ENCODE measurements at regions not wholly inside any gene's neighbourhood (a gene's known extent, or its start where the extent isn't known, plus 50 kb on each side); places are given as distances from the start of the nearest gene placed in this dataset.

- Mint-ChIP-seq H3K4me1 (peaks cover 19% of the 10 kb centered on the region), H3K4me3 (no peak overlapping the region), H3K9me3 (no peaks in the 10 kb centered on the region), H3K27ac (no peak overlapping the region), H3K36me3 (no peaks in the 10 kb centered on the region), H3K27me3 (ENCODE audit: low read depth) (no peaks in the 10 kb centered on the region)
- no peak for DNase-seq (ENCODE audit: low spot score)
- TF ChIP-seq, protein P1, sequence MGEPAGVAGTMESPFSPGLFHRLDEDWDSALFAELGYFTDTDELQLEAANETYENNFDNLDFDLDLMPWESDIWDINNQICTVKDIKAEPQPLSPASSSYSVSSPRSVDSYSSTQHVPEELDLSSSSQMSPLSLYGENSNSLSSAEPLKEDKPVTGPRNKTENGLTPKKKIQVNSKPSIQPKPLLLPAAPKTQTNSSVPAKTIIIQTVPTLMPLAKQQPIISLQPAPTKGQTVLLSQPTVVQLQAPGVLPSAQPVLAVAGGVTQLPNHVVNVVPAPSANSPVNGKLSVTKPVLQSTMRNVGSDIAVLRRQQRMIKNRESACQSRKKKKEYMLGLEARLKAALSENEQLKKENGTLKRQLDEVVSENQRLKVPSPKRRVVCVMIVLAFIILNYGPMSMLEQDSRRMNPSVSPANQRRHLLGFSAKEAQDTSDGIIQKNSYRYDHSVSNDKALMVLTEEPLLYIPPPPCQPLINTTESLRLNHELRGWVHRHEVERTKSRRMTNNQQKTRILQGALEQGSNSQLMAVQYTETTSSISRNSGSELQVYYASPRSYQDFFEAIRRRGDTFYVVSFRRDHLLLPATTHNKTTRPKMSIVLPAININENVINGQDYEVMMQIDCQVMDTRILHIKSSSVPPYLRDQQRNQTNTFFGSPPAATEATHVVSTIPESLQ (CRISPR knock-in tag; IDR thresholded peaks at IDR 0.05) = no peak
- no peak for TF ChIP-seq ZNF138 (CRISPR knock-in tag; conservative IDR thresholded peaks at IDR 0.05)
- no peak for TF ChIP-seq SP1 (CRISPR knock-in tag; conservative IDR thresholded peaks at IDR 0.05)
- TF ChIP-seq, protein P2, sequence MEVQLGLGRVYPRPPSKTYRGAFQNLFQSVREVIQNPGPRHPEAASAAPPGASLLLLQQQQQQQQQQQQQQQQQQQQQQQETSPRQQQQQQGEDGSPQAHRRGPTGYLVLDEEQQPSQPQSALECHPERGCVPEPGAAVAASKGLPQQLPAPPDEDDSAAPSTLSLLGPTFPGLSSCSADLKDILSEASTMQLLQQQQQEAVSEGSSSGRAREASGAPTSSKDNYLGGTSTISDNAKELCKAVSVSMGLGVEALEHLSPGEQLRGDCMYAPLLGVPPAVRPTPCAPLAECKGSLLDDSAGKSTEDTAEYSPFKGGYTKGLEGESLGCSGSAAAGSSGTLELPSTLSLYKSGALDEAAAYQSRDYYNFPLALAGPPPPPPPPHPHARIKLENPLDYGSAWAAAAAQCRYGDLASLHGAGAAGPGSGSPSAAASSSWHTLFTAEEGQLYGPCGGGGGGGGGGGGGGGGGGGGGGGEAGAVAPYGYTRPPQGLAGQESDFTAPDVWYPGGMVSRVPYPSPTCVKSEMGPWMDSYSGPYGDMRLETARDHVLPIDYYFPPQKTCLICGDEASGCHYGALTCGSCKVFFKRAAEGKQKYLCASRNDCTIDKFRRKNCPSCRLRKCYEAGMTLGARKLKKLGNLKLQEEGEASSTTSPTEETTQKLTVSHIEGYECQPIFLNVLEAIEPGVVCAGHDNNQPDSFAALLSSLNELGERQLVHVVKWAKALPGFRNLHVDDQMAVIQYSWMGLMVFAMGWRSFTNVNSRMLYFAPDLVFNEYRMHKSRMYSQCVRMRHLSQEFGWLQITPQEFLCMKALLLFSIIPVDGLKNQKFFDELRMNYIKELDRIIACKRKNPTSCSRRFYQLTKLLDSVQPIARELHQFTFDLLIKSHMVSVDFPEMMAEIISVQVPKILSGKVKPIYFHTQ (CRISPR knock-in tag; IDR thresholded peaks at IDR 0.05) = no peak
- TF ChIP-seq PRDM15 (CRISPR knock-in tag; IDR thresholded peaks at IDR 0.05) = no peak
- no peak for TF ChIP-seq NR3C1 (CRISPR knock-in tag; conservative IDR thresholded peaks at IDR 0.05; ENCODE audit: low read depth)
- no peak for TF ChIP-seq CREB1 (CRISPR knock-in tag; IDR thresholded peaks at IDR 0.05)
- TF ChIP-seq FOXJ3 (CRISPR knock-in tag; IDR thresholded peaks at IDR 0.05; ENCODE audit: borderline replicate concordance) = no peak
- TF ChIP-seq ZBTB43 (CRISPR knock-in tag; IDR thresholded peaks at IDR 0.05) = no peak
- TF ChIP-seq, protein P3, sequence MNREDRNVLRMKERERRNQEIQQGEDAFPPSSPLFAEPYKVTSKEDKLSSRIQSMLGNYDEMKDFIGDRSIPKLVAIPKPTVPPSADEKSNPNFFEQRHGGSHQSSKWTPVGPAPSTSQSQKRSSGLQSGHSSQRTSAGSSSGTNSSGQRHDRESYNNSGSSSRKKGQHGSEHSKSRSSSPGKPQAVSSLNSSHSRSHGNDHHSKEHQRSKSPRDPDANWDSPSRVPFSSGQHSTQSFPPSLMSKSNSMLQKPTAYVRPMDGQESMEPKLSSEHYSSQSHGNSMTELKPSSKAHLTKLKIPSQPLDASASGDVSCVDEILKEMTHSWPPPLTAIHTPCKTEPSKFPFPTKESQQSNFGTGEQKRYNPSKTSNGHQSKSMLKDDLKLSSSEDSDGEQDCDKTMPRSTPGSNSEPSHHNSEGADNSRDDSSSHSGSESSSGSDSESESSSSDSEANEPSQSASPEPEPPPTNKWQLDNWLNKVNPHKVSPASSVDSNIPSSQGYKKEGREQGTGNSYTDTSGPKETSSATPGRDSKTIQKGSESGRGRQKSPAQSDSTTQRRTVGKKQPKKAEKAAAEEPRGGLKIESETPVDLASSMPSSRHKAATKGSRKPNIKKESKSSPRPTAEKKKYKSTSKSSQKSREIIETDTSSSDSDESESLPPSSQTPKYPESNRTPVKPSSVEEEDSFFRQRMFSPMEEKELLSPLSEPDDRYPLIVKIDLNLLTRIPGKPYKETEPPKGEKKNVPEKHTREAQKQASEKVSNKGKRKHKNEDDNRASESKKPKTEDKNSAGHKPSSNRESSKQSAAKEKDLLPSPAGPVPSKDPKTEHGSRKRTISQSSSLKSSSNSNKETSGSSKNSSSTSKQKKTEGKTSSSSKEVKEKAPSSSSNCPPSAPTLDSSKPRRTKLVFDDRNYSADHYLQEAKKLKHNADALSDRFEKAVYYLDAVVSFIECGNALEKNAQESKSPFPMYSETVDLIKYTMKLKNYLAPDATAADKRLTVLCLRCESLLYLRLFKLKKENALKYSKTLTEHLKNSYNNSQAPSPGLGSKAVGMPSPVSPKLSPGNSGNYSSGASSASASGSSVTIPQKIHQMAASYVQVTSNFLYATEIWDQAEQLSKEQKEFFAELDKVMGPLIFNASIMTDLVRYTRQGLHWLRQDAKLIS (CRISPR knock-in tag; IDR thresholded peaks at IDR 0.05; ENCODE audit: borderline replicate concordance) = no peak
- no peak for TF ChIP-seq RORB (CRISPR knock-in tag; IDR thresholded peaks at IDR 0.05)
- TF ChIP-seq, protein P4, sequence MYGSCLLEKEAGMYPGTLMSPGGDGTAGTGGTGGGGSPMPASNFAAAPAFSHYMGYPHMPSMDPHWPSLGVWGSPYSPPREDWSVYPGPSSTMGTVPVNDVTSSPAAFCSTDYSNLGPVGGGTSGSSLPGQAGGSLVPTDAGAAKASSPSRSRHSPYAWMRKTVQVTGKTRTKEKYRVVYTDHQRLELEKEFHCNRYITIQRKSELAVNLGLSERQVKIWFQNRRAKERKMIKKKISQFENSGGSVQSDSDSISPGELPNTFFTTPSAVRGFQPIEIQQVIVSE (CRISPR knock-in tag; IDR thresholded peaks at IDR 0.05; ENCODE audit: borderline replicate concordance) = no peak
- TF ChIP-seq GABPB1 (CRISPR knock-in tag; IDR thresholded peaks at IDR 0.05) = no peak
- 0 out of 2 replicates have a peak, but pooled peaks have one; percentile 30 for ATAC-seq
- CTCF ChIA-PET = interaction anchor here (0.6 kb wide), 1 partner anchor 22 kb away, joined by 3 read pairs; no protein-coding TSS in a partner anchor
- POLR2A ChIA-PET = interaction anchor here (0.5 kb wide), 1 partner anchor 1430 kb away, joined by 5 read pairs; no protein-coding TSS in a partner anchor
These were observed 105.2 kb upstream of the ARHGAP28 start for GRCh38 chr18:6624271-6624660.
